Lung (tissue), 11 donors: ENCODE measurements at regions not wholly inside any gene's neighbourhood (a gene's known extent, or its start where the extent isn't known, plus 50 kb on each side); places are given as distances from the start of the nearest gene placed in this dataset.

Experiments
- ATAC-seq: fragments of 200-7000 bp; cut with Tn5 transposase; one replicate; pipeline ENCODE4 v1.9.1; 2020; ENCODE audit warnings: moderate number of reproducible peaks; ENCODE audit not compliant: insufficient read depth, low FRiP score
- DNase-seq, 3 donors: peaks; one replicate each; pipeline ENCODE4 v3.0.0-alpha.2; 2013 to 2017
- H3K27ac ChIP-seq, 2 donors: one replicate each; pipeline ENCODE4 v1.5.1; 2013; ENCODE audit warnings: mild to moderate bottlenecking in 2 of 2, moderate library complexity in 2 of 2, control low read depth in 1 of 2, inconsistent platforms in 1 of 2, low read depth in 1 of 2, low read length in 1 of 2
- H3K27me3 ChIP-seq, 3 donors: one replicate each; pipeline ENCODE4 v1.5.1; 2013; ENCODE audit warnings: low read length in 2 of 3; ENCODE audit not compliant: control insufficient read depth in 3 of 3, insufficient read depth in 3 of 3
- H3K36me3 ChIP-seq, 4 donors: one replicate each; pipeline ENCODE4 v1.5.1; 2013; ENCODE audit warnings: low read length in 4 of 4, mild to moderate bottlenecking in 1 of 4, moderate library complexity in 1 of 4; ENCODE audit not compliant: control insufficient read depth in 4 of 4, insufficient read depth in 4 of 4
- H3K4me1 ChIP-seq, 5 donors: one replicate each; pipeline ENCODE4 v1.5.1; 2013; ENCODE audit warnings: low read length in 5 of 5, mild to moderate bottlenecking in 2 of 5, moderate library complexity in 1 of 5; ENCODE audit not compliant: control insufficient read depth in 5 of 5, insufficient read depth in 5 of 5
- H3K4me3 ChIP-seq: one replicate; pipeline ENCODE4 v1.5.1; 2013; ENCODE audit warnings: mild to moderate bottlenecking, control low read depth, moderate library complexity
- H3K9ac ChIP-seq, 2 donors: one replicate each; pipeline ENCODE4 v1.5.1; 2013; ENCODE audit warnings: low read length in 2 of 2, control low read depth in 1 of 2; ENCODE audit not compliant: insufficient read depth in 1 of 2
- H3K9me3 ChIP-seq, 4 donors: one replicate each; pipeline ENCODE4 v1.5.1; 2013; ENCODE audit warnings: low read length in 3 of 4, mild to moderate bottlenecking in 1 of 4, moderate library complexity in 1 of 4; ENCODE audit not compliant: control insufficient read depth in 4 of 4, insufficient read depth in 3 of 4
- WGBS, 2 donors: extraction: QIAGEN DNeasy Blood & Tissue Kit; methylation state at CpG; one replicate each; pipeline ENCODE4 v1.1.7; 2013; 5-methylcytosine and 5-hydroxymethylcytosine counted together
- TF ChIP-seq, protein P1 (sequence below): IDR thresholded peaks from 2 replicates; pipeline ENCODE4 v1.5.1; 2012; ENCODE audit warnings: mild to moderate bottlenecking; ENCODE audit errors: control extremely low read depth, extremely low read depth
- donor health status: control.
- donor health status: control.
- donor health status: Bipolar disorder and iron deficiency.
- donor health status: healthy.
- donor health status: DM: yes; HTN: yes; CAD: no.

DNA sequence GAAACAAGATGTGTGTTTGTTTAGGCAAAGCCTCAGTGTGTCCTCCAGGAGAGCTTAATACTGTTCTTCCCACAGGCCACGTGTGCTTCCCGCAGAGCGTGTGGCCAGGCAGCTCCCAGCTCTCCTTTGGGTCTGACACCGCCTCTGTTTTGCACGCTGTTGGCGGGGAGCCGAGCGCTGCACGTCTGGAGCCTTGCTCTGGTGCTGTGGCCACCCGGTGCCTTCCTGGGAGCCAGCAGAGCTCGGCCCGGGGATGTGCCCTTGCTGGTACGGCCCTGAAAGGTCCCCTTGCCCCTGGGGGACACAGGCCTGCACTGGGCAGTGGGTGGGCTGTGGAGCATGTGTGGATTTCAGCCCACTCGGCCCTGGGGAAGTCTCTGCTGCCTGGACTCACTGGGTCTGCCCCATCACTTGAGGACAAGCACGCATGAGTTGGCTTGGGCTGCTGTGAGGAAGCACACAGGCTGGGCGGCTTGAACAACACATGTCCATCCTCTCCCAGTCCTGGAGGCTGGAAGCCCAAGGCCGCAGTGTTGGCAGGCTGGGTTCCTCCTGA is 160.7 kb upstream of the HDAC4 start:
- no peaks in the 10 kb centered on the region for H3K9me3 ChIP-seq
- H3K36me3 ChIP-seq: no peaks in the 10 kb centered on the region
- H3K27me3 ChIP-seq: peaks cover 0 to 17% (median 8%) of the 10 kb centered on the region in 3 donors
- H3K4me3 ChIP-seq: no peak overlapping the region
- ATAC-seq: no peak
- H3K9ac ChIP-seq: no peak overlapping the region
- H3K4me1 ChIP-seq: no peaks in the 10 kb centered on the region
- no peak overlapping the region for H3K27ac ChIP-seq
- no peak for DNase-seq
- TF ChIP-seq, protein P1, sequence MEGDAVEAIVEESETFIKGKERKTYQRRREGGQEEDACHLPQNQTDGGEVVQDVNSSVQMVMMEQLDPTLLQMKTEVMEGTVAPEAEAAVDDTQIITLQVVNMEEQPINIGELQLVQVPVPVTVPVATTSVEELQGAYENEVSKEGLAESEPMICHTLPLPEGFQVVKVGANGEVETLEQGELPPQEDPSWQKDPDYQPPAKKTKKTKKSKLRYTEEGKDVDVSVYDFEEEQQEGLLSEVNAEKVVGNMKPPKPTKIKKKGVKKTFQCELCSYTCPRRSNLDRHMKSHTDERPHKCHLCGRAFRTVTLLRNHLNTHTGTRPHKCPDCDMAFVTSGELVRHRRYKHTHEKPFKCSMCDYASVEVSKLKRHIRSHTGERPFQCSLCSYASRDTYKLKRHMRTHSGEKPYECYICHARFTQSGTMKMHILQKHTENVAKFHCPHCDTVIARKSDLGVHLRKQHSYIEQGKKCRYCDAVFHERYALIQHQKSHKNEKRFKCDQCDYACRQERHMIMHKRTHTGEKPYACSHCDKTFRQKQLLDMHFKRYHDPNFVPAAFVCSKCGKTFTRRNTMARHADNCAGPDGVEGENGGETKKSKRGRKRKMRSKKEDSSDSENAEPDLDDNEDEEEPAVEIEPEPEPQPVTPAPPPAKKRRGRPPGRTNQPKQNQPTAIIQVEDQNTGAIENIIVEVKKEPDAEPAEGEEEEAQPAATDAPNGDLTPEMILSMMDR: no peak
- 88 to 90% methylated on average over 17 of the region's 17 CpGs for WGBS, 2 donors

DNA sequence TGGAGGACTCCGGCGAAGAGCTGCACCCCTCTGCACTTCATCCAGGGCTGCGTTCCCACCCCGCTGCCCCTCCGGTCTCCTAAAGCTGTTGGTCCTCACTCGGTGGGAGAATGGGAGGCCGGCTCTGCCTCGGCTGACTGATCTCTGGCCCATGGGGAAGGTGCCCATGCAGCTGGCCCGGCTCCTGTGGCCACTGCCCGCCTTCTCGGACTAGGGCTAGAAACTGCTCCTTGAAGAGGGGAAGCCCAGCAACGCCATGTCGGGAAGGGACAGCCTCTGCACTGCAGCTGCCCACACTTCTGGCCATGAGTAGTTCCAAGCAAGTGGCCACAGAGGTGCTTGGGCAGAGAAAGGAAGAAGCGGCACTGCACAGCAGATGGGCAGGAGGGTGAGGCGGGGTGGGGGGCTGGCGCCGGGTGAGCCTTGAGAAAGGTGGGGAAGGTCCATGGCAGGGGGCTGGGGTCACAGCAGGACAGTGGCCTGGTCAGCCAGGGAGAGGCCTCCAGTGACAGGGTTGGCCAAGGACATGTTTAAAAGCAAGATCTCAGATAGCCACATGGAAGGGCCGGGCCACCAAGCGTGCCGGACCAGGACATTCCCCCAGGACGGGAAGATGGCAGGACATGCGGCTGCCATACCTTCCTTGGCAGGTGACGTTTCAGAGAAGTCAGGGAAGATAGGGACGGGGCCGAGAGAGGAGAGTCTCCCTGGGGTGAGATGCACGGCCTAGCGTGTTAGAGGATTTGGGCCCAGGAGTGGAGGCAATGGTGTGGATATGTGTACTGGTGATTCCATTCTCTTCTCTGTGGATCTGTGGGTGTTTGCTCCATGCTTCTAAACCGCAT is 158.8 kb upstream of the HDAC4 start:
- TF ChIP-seq, protein P1: no peak
- WGBS, 2 donors: 96 to 97% methylated on average over 28 of the region's 28 CpGs
- peaks cover 0 to 6% (median 2%) of the 10 kb centered on the region in 3 donors for H3K27me3 ChIP-seq

DNA sequence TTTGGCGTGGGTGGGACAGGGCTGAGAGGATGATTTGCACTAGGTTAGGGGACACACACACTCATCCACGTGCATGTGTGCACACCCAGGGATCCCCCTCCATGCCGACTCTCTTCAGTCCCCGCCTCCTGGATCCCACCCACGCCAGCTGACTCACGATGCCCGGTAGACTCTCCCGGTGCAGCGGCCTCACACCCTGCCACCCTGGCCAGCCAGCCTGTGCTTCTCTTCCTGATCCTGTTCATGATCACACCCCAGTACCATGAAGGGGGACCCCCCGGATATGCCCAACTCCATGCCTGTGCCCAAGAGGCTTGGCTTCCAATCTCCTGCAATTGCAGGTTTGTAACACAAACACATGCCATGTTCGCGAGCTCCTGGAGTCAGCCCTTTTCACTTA is 157.8 kb upstream of the HDAC4 start:
- DNase-seq: no peak
- Histone ChIP-seq H3K4me1 (no peaks in the 10 kb centered on the region), H3K4me3 (no peak overlapping the region), H3K9ac (no peak overlapping the region), H3K9me3 (no peaks in the 10 kb centered on the region), H3K27ac (no peak overlapping the region), H3K36me3 (no peaks in the 10 kb centered on the region), H3K27me3 (peaks cover 0 to 9% (median 2%) of the 10 kb centered on the region in 3 donors)
- WGBS, 2 donors: 90 to 95% methylated on average over 12 of the region's 12 CpGs
- ATAC-seq: no peak
- TF ChIP-seq, protein P1: no peak

More for the DNA sequence above, 158.8 kb upstream of the HDAC4 start:
- H3K4me1 ChIP-seq: no peaks in the 10 kb centered on the region
- no peak overlapping the region for H3K27ac ChIP-seq
- no peak for ATAC-seq
- H3K9me3 ChIP-seq: no peaks in the 10 kb centered on the region
- no peak overlapping the region for H3K9ac ChIP-seq
- no peaks in the 10 kb centered on the region for H3K36me3 ChIP-seq
- no peak for DNase-seq
- no peak overlapping the region for H3K4me3 ChIP-seq
